ENCODE measurements at regions not wholly inside any gene's neighbourhood (a gene's known extent, or its start where the extent isn't known, plus 50 kb on each side); places are given as distances from the start of the nearest gene placed in this dataset.

DNA sequence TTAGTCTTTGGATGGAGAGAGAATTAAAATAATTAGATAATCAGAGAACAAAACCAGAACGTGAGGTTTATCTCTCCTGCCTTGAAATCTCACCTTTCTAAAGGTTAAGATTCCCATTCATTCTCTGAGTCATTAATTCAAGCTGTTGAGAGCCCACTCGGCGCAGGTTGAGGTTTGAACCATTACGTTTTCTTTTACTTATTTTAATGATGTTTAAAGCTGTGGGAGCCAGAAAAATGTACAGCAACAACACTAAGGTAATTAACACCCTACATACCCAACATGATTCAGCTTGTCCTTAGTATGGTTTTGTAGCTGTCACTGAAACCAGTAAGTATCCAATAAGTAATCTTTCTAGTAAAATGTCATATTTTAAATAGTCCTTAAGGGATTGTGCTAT is 153.0 kb upstream of the ANK3 start:
- Histone ChIP-seq H3K36me3 (no peaks in the 10 kb centered on the region), H3K4me2 (no peak overlapping the region), H3K4me1 (peaks cover 0 to 9% (median 6%) of the 10 kb centered on the region in 10 experiments; a peak in 10 of 20 replicates), H3K27ac (no peak overlapping the region), H3K4me3 (no peak overlapping the region), H4K20me1 (no peaks in the 10 kb centered on the region), H3K27me3 (no peaks in the 10 kb centered on the region), H3K9me3 (replicated peaks in 1 of 11) (no peaks in the 10 kb centered on the region), H3K9ac (no peak overlapping the region)
- no peak for TF ChIP-seq Cebpa-rat (IDR thresholded peaks at IDR 0.05)

DNA sequence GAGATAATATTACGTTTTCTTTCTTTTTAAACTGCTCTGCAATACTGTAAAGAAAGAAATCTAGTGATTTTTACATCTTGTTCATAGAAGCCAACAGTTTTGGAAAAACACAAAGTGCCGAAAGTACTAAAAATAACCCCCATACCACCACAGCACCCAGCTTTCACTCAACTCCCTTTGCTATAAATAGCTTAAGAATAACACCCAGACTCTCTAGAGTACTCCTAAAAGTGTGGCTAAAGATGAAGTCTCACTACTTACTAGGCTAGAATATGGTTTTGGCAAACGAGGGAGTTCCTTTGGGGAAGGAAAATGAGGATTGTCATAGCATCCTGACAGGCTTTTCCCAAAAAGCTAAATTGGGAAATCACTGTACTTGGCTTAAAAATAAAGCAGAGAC is 151.8 kb upstream of the ANK3 start:
- H3K9ac ChIP-seq = no peak overlapping the region
- peak overlapping the region in 8 of 11 experiments; percentile 10 to 58 (median 36); a peak in 10 of 22 replicates for H3K4me2 ChIP-seq
- H4K20me1 ChIP-seq = no peaks in the 10 kb centered on the region
- no peak overlapping the region for H3K4me3 ChIP-seq
- peaks cover 0 to 9% (median 6%) of the 10 kb centered on the region in 10 experiments; a peak in 11 of 20 replicates for H3K4me1 ChIP-seq
- no peaks in the 10 kb centered on the region for H3K9me3 ChIP-seq (replicated peaks in 1 of 11)
- no peak for TF ChIP-seq Cebpa-rat (IDR thresholded peaks at IDR 0.05)
- H3K27ac ChIP-seq = no peak overlapping the region
- H3K27me3 ChIP-seq = no peaks in the 10 kb centered on the region
- no peaks in the 10 kb centered on the region for H3K36me3 ChIP-seq

DNA sequence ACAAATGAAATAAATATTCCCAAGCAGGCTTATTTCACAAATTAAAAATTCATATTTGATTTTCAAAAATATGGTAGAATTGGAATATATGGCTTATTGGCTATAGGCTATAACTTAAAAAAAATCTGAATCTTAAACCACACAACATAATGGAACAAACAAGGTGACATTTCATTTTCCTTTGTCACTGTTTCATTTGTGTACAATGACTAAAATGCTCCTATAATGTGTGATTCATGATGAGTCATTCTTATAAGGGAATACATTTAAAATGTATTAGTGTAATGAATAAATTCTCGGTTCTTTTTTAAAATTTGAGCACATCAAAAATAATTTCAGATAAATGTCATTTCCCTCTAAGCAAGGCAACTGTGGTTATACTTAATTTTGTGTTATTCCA is 148.0 kb upstream of the ANK3 start:
- Histone ChIP-seq H4K20me1 (no peaks in the 10 kb centered on the region), H3K9me3 (replicated peaks in 1 of 11) (no peaks in the 10 kb centered on the region), H3K4me2 (no peak overlapping the region), H3K27me3 (no peaks in the 10 kb centered on the region), H3K9ac (no peak overlapping the region), H3K4me3 (no peak overlapping the region), H3K27ac (no peak overlapping the region), H3K36me3 (no peaks in the 10 kb centered on the region), H3K4me1 (peaks cover 0 to 9% (median 6%) of the 10 kb centered on the region in 10 experiments; a peak in 11 of 20 replicates)
- no peak for TF ChIP-seq Cebpa-rat (IDR thresholded peaks at IDR 0.05)

DNA sequence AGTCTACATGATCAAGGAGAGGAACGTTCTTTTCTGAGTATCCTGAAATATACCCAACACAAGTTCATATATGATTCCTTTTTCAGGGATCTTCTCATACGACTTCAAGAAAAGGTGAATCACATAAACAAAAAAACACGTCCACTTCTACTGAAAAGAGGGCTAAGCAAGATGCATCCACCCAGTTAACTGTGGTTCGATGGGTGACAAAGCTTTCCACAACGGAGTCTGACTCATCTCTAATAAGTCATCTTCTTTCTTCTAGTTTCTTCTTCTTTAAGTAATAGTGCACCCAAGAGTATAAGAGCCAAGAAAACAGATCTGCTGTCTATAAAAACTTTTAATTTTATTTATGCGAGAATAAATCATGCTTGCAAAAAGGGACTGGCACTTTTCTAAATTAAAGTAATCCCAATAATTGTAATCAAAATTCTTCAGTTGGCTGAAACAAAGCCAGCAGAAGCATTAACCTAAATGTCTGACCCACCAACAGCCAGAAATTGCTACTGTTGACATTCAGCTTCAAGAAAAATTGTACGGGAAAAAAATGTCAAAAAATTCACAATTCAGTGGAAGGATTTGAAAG is 146.9 kb upstream of the ANK3 start:
- Histone ChIP-seq H3K4me2 (no peak overlapping the region), H3K9ac (no peak overlapping the region), H4K20me1 (no peaks in the 10 kb centered on the region), H3K9me3 (replicated peaks in 1 of 11) (no peaks in the 10 kb centered on the region), H3K4me3 (no peak overlapping the region), H3K27ac (no peak overlapping the region), H3K36me3 (no peaks in the 10 kb centered on the region), H3K27me3 (no peaks in the 10 kb centered on the region), H3K4me1 (peaks cover 0 to 6% (median 5%) of the 10 kb centered on the region in 10 experiments; a peak in 11 of 20 replicates)
- no peak for TF ChIP-seq Cebpa-rat (IDR thresholded peaks at IDR 0.05)

DNA sequence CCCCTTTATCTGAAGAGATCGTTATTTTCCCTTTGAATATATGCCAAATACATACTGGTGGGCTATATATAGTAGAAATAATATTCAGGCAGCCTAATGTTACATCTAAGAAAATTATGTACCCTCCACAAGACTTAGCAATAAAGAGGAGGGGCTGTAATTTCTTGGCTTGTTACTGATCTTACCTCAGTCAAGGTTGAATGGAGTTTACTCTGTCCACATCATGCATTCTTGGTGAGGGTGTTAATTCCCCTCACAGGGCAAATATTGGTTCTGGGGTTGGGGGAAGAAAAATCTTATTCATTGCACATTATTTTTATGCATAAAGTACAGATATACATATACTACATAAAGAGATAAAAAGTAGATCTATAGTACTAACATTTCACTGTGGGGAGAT is 145.8 kb upstream of the ANK3 start:
- Histone ChIP-seq H3K4me1 (peaks cover 0 to 5% (median 0%) of the 10 kb centered on the region in 10 experiments; a peak in 1 of 20 replicates), H3K27ac (no peak overlapping the region), H3K4me3 (no peak overlapping the region), H3K9ac (no peak overlapping the region), H3K36me3 (no peaks in the 10 kb centered on the region), H3K4me2 (no peak overlapping the region), H4K20me1 (no peaks in the 10 kb centered on the region), H3K27me3 (no peaks in the 10 kb centered on the region), H3K9me3 (replicated peaks in 1 of 11) (no peaks in the 10 kb centered on the region)
- no peak for TF ChIP-seq Cebpa-rat (IDR thresholded peaks at IDR 0.05)

DNA sequence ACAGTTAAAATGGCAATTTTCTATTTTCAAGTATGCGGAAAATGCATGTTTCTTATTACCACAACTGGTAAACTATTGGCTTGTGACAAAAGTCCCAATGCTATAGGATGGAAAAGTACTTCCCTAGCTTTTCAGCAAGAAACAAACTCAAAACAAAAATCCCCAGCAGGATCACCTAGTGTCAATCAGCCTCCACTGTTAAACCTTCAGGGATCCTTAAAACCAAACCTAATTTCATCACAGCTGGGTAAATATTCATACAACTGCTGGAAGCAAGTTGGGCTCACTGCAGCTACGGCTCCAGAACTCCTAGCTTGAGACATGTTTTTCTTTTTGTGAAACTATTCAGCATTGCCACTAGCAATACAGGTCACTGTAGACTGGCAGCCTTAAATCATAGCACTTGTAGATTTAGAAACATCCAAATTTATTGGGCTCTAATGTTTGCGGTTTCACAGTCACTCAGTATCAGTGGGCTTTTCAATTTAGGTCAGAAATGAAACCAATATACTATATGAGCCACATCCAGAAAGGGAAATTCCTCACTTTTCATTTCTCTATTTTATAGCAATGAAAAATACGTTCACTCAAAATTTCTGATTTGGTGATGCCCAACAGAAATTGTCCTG is 145.2 kb upstream of the ANK3 start:
- Histone ChIP-seq H3K4me2 (no peak overlapping the region), H3K9ac (no peak overlapping the region), H3K36me3 (no peaks in the 10 kb centered on the region), H3K4me1 (peaks cover 0 to 5% (median 0%) of the 10 kb centered on the region in 10 experiments; a peak in 1 of 20 replicates), H3K27me3 (no peaks in the 10 kb centered on the region), H4K20me1 (no peaks in the 10 kb centered on the region), H3K27ac (no peak overlapping the region), H3K4me3 (no peak overlapping the region), H3K9me3 (replicated peaks in 1 of 11) (no peaks in the 10 kb centered on the region)
- no peak for TF ChIP-seq Cebpa-rat (IDR thresholded peaks at IDR 0.05)

DNA sequence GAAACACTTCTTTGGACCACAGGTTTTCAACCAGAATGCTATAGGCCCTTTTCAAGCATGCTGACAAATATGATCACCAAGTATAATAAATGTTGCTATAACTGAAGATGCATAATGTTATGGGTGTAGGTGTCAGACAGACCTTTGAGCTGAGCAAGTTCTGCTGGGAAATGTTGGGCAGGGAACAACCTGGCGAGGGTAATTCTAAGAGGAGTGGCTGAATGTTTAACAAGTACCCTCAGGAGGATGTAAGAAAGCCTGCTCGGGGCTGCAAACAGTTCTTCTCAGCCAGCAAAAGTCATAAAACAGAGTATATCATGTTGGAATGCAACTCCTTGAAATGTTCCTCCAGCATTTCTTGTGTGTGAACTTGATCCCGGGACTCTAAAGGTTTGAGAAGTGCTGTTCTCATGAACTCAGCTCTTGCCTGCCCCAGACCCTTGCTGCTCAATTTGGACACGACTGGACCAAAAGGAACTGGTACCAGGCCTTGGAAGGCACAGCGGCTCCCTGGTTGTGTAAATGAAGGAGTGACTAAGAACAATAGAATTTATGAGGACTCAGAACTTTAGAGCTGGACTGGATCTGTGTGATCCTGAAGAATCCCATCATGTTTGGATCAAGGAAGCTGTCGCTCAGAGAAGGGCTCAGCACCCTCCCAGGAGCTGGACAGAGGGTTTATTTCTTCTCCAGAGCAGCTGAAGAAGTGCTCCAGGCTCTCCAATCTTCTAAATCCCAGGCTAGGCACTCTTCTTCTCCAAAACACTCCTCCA is 143.2 kb upstream of the ANK3 start:
- TF ChIP-seq Cebpa-rat (IDR thresholded peaks at IDR 0.05) = no peak

DNA sequence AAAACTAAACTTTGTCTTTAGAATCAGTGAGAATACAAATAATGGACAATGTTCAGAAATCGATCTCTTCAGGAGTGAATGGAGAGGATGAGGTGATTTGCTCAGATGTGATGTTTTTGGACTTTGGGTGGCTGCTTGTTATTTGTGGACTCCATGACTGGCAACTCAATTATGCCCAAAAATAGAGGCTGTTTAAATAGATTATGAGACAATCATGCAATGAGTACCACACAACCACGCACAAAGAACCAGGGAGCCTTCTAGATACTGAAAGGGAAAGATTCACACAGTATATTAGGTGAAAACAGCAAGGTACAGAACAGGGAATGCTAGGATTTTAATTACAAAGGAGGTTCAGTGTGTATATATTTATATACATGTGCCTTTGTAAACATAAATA is 141.3 kb upstream of the ANK3 start:
- Histone ChIP-seq H3K4me3 (no peak overlapping the region), H3K9me3 (replicated peaks in 1 of 11) (no peaks in the 10 kb centered on the region), H3K27ac (no peak overlapping the region), H3K27me3 (no peaks in the 10 kb centered on the region), H3K4me2 (no peak overlapping the region), H3K36me3 (no peaks in the 10 kb centered on the region), H3K9ac (no peak overlapping the region), H3K4me1 (no peaks in the 10 kb centered on the region), H4K20me1 (no peaks in the 10 kb centered on the region)
- TF ChIP-seq Cebpa-rat (IDR thresholded peaks at IDR 0.05) = no peak

More for the DNA sequence above, 143.2 kb upstream of the ANK3 start:
- H3K9ac ChIP-seq = no peak overlapping the region
- peaks cover 0 to 5% (median 0%) of the 10 kb centered on the region in 10 experiments; a peak in 1 of 20 replicates for H3K4me1 ChIP-seq
- H3K36me3 ChIP-seq = no peaks in the 10 kb centered on the region
- no peaks in the 10 kb centered on the region for H4K20me1 ChIP-seq
- no peak overlapping the region for H3K4me3 ChIP-seq
- H3K4me2 ChIP-seq = no peak overlapping the region
- no peak overlapping the region for H3K27ac ChIP-seq
- H3K9me3 ChIP-seq (replicated peaks in 1 of 11) = no peaks in the 10 kb centered on the region
- H3K27me3 ChIP-seq = no peaks in the 10 kb centered on the region

DNA sequence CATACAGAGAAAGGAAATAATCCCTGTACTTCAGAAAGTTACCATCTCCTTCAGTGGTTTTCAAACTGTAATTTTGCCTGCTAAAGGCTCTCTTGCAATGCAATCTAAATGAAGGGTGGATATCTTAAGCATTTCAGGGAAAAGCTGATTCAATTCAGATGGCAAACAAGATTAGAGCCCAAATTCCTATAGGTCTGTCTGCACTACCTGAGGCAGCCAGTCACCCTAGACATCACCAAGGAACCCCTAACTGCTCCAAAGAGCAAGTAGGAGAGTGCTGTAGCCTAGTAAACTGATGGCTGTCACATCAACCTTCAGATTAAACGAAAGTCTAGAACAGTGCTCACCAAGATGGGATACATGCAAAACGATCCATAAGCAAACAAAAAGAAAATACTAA is 138.0 kb upstream of the ANK3 start:
- Histone ChIP-seq H3K27ac (no peak overlapping the region), H3K27me3 (no peaks in the 10 kb centered on the region), H3K36me3 (no peaks in the 10 kb centered on the region), H3K4me3 (no peak overlapping the region), H3K4me2 (no peak overlapping the region), H4K20me1 (no peaks in the 10 kb centered on the region), H3K9ac (no peak overlapping the region), H3K9me3 (replicated peaks in 1 of 11) (peaks cover 0 to 8% (median 3%) of the 10 kb centered on the region in 11 experiments; a peak in 4 of 22 replicates), H3K4me1 (no peaks in the 10 kb centered on the region)
- no peak for TF ChIP-seq Cebpa-rat (IDR thresholded peaks at IDR 0.05)
